Esophagus squamous epithelium (tissue), 5 donors: ENCODE measurements at regions not wholly inside any gene's neighbourhood (a gene's known extent, or its start where the extent isn't known, plus 50 kb on each side); places are given as distances from the start of the nearest gene placed in this dataset.

Source experiments
- DNase-seq: peaks from one replicate; lab custom pipeline; 2025; lab: John Stamatoyannopoulos, UW
- H3K27ac ChIP-seq, 4 donors: fragments of 200-600 bp; sonication (generic); one replicate each; pipeline ENCODE4 v1.5.1; 2016 to 2019; ENCODE audit warnings: mild to moderate bottlenecking in 1 of 4
- H3K27me3 ChIP-seq, 4 donors: fragments of 200-600 bp; sonication (generic); 1 replicate in 3 of 4; 2 replicates in 1 of 4; pipeline versions ENCODE4 v1.5.1 to v1.6.0; 2017 to 2021; ENCODE audit warnings: antibody characterized with exemption in 1 of 4
- H3K36me3 ChIP-seq, 3 donors: fragments of 200-600 bp; sonication (generic); one replicate each; pipeline ENCODE4 v1.5.1; 2016 to 2019
- H3K4me1 ChIP-seq, 3 donors: fragments of 200-600 bp; sonication (generic); one replicate each; pipeline ENCODE4 v1.5.1; 2017 to 2019
- H3K4me3 ChIP-seq, 4 donors: fragments of 200-600 bp; sonication (generic); 1 replicate in 3 of 4; 2 replicates in 1 of 4; pipeline ENCODE4 v1.5.1; 2016 to 2019; ENCODE audit warnings: mild to moderate bottlenecking in 2 of 4, moderate library complexity in 1 of 4
- H3K9me3 ChIP-seq, 3 donors: fragments of 200-600 bp; sonication (generic); one replicate each; pipeline ENCODE4 v1.5.1; 2016 to 2019
- CTCF ChIP-seq, 6 experiments: fragments of 450-650 bp in 4 of 6; fragments of 200-600 bp in 2 of 6; sonication (generic) in 2 of 6; IDR thresholded peaks; one replicate each; pipeline ENCODE4 v1.5.1; 2016 to 2019; ENCODE audit warnings: antibody characterized with exemption in 6 of 6, mild to moderate bottlenecking in 4 of 6, moderate library complexity in 4 of 6
- POLR2A ChIP-seq, 4 donors: fragments of 450-650 bp; IDR thresholded peaks; one replicate each; pipeline ENCODE4 v1.6.1; 2017; ENCODE audit warnings: antibody characterized with exemption in 4 of 4, mild to moderate bottlenecking in 4 of 4, moderate library complexity in 3 of 4
- WGBS, 2 donors: methylation state at CpG; one replicate each; pipeline ENCODE4 v1.1.5; 2018; 5-methylcytosine and 5-hydroxymethylcytosine counted together
- intact Hi-C: fragments of 100-400 bp; cut with DNase I; formaldehyde crosslinking; loops from one replicate; pipeline ENCODE4 v1.15.0; 2022
- donor health status: DM: yes; HTN: yes; CAD: no.

- intact Hi-C loops = no loop called here
- Histone ChIP-seq H3K36me3 (no peaks in the 10 kb centered on the region), H3K4me1 (no peaks in the 10 kb centered on the region), H3K4me3 (no peak overlapping the region), H3K27ac (no peak overlapping the region), H3K27me3 (no peaks in the 10 kb centered on the region), H3K9me3 (peaks cover 0 to 4% (median 0%) of the 10 kb centered on the region in 3 donors)
- no peak for DNase-seq
- WGBS, 2 donors = 56 to 81% methylated on average over 3 of the region's 3 CpGs
- TF ChIP-seq POLR2A (IDR thresholded peaks at IDR 0.05) (no peak), CTCF (IDR thresholded peaks at IDR 0.05) (no peak)
These were observed 463.8 kb downstream of the EDEM1 start for GRCh38 chr3:5651351-5651750.

GRCh38 chr3:5653426-5654143, 466.1 kb downstream of the EDEM1 start:
- Histone ChIP-seq H3K4me3 (no peak overlapping the region), H3K4me1 (no peaks in the 10 kb centered on the region), H3K9me3 (peaks cover 0 to 15% (median 5%) of the 10 kb centered on the region in 3 donors), H3K27ac (no peak overlapping the region), H3K27me3 (no peaks in the 10 kb centered on the region), H3K36me3 (no peaks in the 10 kb centered on the region)
- WGBS, 2 donors = 58 to 96% methylated on average over 2 of the region's 2 CpGs
- intact Hi-C loops = no loop called here
- no peak for DNase-seq
- TF ChIP-seq CTCF (IDR thresholded peaks at IDR 0.05) (no peak), POLR2A (IDR thresholded peaks at IDR 0.05) (no peak)

GRCh38 chr3:5657106-5657505, 469.6 kb downstream of the EDEM1 start:
- DNase-seq = no peak
- Histone ChIP-seq H3K27ac (no peak overlapping the region), H3K36me3 (no peaks in the 10 kb centered on the region), H3K4me3 (no peak overlapping the region), H3K4me1 (no peaks in the 10 kb centered on the region), H3K9me3 (peaks cover 0 to 15% (median 5%) of the 10 kb centered on the region in 3 donors), H3K27me3 (no peaks in the 10 kb centered on the region)
- 35 to 57% methylated on average over 5 of the region's 5 CpGs for WGBS, 2 donors
- TF ChIP-seq CTCF (IDR thresholded peaks at IDR 0.05) = no peak
- TF ChIP-seq POLR2A (IDR thresholded peaks at IDR 0.05) = no peak
- intact Hi-C loops = no loop called here

GRCh38 chr3:5663601-5664000, 476.1 kb downstream of the EDEM1 start:
- TF ChIP-seq CTCF (IDR thresholded peaks at IDR 0.05) (no peak), POLR2A (IDR thresholded peaks at IDR 0.05) (no peak)
- H3K9me3 ChIP-seq = peaks cover 0 to 21% (median 4%) of the 10 kb centered on the region in 3 donors
- H3K36me3 ChIP-seq = no peaks in the 10 kb centered on the region
- intact Hi-C loops = no loop called here
- no peaks in the 10 kb centered on the region for H3K27me3 ChIP-seq
- DNase-seq = no peak
- no peaks in the 10 kb centered on the region for H3K4me1 ChIP-seq
- H3K27ac ChIP-seq = no peak overlapping the region
- WGBS, 2 donors = 45 to 70% methylated on average over 1 of the region's 1 CpG
- H3K4me3 ChIP-seq = no peak overlapping the region

GRCh38 chr3:5666455-5666854, 478.9 kb downstream of the EDEM1 start:
- Histone ChIP-seq H3K36me3 (no peaks in the 10 kb centered on the region), H3K27me3 (no peaks in the 10 kb centered on the region), H3K9me3 (peaks cover 0 to 21% (median 4%) of the 10 kb centered on the region in 3 donors), H3K27ac (no peak overlapping the region), H3K4me1 (no peaks in the 10 kb centered on the region), H3K4me3 (no peak overlapping the region)
- 68 to 76% methylated on average over 4 of the region's 4 CpGs for WGBS, 2 donors
- TF ChIP-seq POLR2A (IDR thresholded peaks at IDR 0.05) = no peak
- TF ChIP-seq CTCF (IDR thresholded peaks at IDR 0.05) = no peak
- no peak for DNase-seq
- intact Hi-C loops = no loop called here
